Activated CD8-positive, alpha-beta T cell treated with anti-CD3 and anti-CD28 coated beads for 36 hours (primary cell): ENCODE measurements at regions not wholly inside any gene's neighbourhood (a gene's known extent, or its start where the extent isn't known, plus 50 kb on each side); places are given as distances from the start of the nearest gene placed in this dataset.

ENCODE experiments used
- ATAC-seq: fragments of 200-7000 bp; cut with Tn5 transposase; one replicate; pipeline ENCODE4 v1.10.0; 2021; ENCODE audit warnings: mild to moderate bottlenecking, moderate library complexity
- CTCF ChIA-PET: fragments of 350-600 bp; sonication (Branson Sonifier 250); formaldehyde crosslinking; loops from one replicate; lab custom pipeline; 2021; ENCODE audit warnings: antibody characterized with exemption; lab: Charles Lee
- POLR2A ChIA-PET: fragments of 350-600 bp; sonication (Branson Sonifier 250); formaldehyde crosslinking; loops from one replicate; lab custom pipeline; 2021; ENCODE audit warnings: antibody characterized with exemption; lab: Charles Lee
- DNase-seq: peaks from one replicate; pipeline ENCODE4 v3.0.0-alpha.2; 2020
- H3K27ac Mint-ChIP-seq: one replicate; pipeline ENCODE4 v1.8.0; 2021; ENCODE audit warnings: mild to moderate bottlenecking, mixed read lengths
- H3K27me3 Mint-ChIP-seq: one replicate; pipeline ENCODE4 v1.8.0; 2021; ENCODE audit warnings: mixed read lengths
- H3K36me3 Mint-ChIP-seq: one replicate; pipeline ENCODE4 v1.8.0; 2021; ENCODE audit warnings: low read depth, mixed read lengths
- H3K4me1 Mint-ChIP-seq: one replicate; pipeline ENCODE4 v1.8.0; 2021; ENCODE audit warnings: low read depth, mixed read lengths
- H3K4me3 Mint-ChIP-seq: one replicate; pipeline ENCODE4 v1.8.0; 2021; ENCODE audit warnings: mild to moderate bottlenecking, moderate library complexity, mixed read lengths
- H3K9me3 Mint-ChIP-seq: one replicate; pipeline ENCODE4 v1.8.0; 2021; ENCODE audit warnings: mixed read lengths
- intact Hi-C: fragments of 100-400 bp; cut with micrococcal nuclease; formaldehyde crosslinking; loops from one replicate; pipeline ENCODE4 v1.10.0; 2022
- TF ChIP-seq, protein P1 (sequence below): fragments of 200-600 bp; IDR thresholded peaks from one replicate; pipeline ENCODE4 v1.8.0; 2022; ENCODE audit warnings: antibody characterized with exemption, mild to moderate bottlenecking

- Mint-ChIP-seq H3K4me1 (no peaks in the 10 kb centered on the region), H3K4me3 (no peak overlapping the region), H3K27me3 (no peaks in the 10 kb centered on the region), H3K27ac (no peak overlapping the region), H3K9me3 (peaks cover 4% of the 10 kb centered on the region), H3K36me3 (no peaks in the 10 kb centered on the region)
- intact Hi-C loops = no loop called here
- DNase-seq (no peak), ATAC-seq (no peak)
- POLR2A ChIA-PET = no interaction called here
- TF ChIP-seq, protein P1, sequence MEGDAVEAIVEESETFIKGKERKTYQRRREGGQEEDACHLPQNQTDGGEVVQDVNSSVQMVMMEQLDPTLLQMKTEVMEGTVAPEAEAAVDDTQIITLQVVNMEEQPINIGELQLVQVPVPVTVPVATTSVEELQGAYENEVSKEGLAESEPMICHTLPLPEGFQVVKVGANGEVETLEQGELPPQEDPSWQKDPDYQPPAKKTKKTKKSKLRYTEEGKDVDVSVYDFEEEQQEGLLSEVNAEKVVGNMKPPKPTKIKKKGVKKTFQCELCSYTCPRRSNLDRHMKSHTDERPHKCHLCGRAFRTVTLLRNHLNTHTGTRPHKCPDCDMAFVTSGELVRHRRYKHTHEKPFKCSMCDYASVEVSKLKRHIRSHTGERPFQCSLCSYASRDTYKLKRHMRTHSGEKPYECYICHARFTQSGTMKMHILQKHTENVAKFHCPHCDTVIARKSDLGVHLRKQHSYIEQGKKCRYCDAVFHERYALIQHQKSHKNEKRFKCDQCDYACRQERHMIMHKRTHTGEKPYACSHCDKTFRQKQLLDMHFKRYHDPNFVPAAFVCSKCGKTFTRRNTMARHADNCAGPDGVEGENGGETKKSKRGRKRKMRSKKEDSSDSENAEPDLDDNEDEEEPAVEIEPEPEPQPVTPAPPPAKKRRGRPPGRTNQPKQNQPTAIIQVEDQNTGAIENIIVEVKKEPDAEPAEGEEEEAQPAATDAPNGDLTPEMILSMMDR = no peak
- CTCF ChIA-PET = no interaction called here
Observed at GRCh38 chr7:125551008-125551407, 621.4 kb upstream of the POT1 start.

DNA sequence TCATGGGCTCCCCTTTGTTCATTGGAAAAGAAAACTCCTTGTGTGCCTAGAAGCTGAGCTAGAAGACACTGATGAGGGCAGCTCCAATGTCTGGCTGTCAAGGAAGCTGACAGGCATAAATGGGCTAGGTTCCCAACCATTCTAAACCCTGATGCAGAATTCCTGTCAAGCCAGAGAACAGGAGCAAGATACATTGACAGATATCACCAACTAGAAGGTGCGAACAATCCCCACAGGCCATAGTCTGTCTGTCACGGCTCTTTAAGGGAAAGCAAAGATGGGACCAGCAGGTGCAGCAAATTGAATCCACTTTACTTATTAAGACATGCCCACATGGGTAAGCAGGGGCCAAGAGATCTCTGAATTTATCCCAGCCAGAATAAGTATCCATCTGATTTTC lies 617.9 kb upstream of the POT1 start:
- no peak for DNase-seq
- Mint-ChIP-seq H3K27me3 (no peaks in the 10 kb centered on the region), H3K4me1 (no peaks in the 10 kb centered on the region), H3K36me3 (no peaks in the 10 kb centered on the region), H3K9me3 (peaks cover 2% of the 10 kb centered on the region), H3K4me3 (no peak overlapping the region), H3K27ac (no peak overlapping the region)
- intact Hi-C loops = no loop called here
- no peak for ATAC-seq
- TF ChIP-seq, protein P1 = no peak
- CTCF ChIA-PET = no interaction called here
- POLR2A ChIA-PET = no interaction called here

DNA sequence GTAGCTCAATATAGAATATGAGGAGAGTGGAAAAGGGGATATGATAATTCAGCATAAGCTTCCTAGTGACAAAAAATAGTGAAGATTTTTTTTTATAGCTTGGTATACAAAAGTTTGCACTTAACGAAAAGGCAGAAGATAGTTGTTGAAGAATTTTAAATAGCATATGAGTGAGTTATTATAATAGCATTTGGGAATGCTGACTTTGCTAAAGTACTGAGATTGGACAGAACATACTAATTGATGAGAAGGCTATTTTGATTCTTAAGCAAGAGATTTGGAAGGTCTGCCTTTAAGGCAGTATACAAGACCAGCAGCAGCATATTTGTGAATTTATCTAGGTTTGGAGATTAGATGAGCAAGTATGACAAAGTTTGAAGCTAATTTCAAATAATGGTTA lies 600.9 kb upstream of the POT1 start:
- CTCF ChIA-PET = no interaction called here
- Mint-ChIP-seq H3K27ac (no peak overlapping the region), H3K4me1 (no peaks in the 10 kb centered on the region), H3K4me3 (no peak overlapping the region), H3K9me3 (peaks cover 9% of the 10 kb centered on the region), H3K36me3 (no peaks in the 10 kb centered on the region), H3K27me3 (no peaks in the 10 kb centered on the region)
- TF ChIP-seq, protein P1 = no peak
- POLR2A ChIA-PET = no interaction called here
- DNase-seq = no peak
- no peak for ATAC-seq
- intact Hi-C loops = no loop called here

DNA sequence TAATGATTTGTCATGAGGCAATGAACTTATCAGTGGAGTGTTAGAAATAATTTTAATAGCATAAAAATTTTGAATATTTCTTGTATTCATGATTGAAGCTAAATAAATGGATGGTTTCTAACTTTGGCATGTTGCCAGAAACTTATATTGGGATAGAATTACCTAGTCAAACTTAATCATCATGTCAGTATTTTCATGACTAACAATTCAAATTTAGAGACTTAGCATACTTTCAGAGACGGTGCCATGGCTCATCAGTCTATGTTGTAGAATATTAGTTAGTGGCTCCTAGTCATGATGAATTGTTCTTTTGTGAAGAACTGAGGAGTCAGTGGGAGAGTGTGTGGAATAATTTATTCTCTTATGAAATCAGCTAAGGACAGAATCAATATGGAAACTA lies 599.6 kb upstream of the POT1 start:
- POLR2A ChIA-PET = no interaction called here
- H3K4me1 Mint-ChIP-seq = no peaks in the 10 kb centered on the region
- CTCF ChIA-PET = no interaction called here
- no peak overlapping the region for H3K27ac Mint-ChIP-seq
- ATAC-seq (no peak), DNase-seq (no peak)
- intact Hi-C loops = no loop called here
- H3K36me3 Mint-ChIP-seq = no peaks in the 10 kb centered on the region
- TF ChIP-seq, protein P1 = no peak
- H3K27me3 Mint-ChIP-seq = no peaks in the 10 kb centered on the region
- H3K9me3 Mint-ChIP-seq = peaks cover 7% of the 10 kb centered on the region
- H3K4me3 Mint-ChIP-seq = no peak overlapping the region

- no peaks in the 10 kb centered on the region for H3K36me3 Mint-ChIP-seq
- ATAC-seq = no peak
- no peak for DNase-seq
- intact Hi-C loops = no loop called here
- H3K9me3 Mint-ChIP-seq = peaks cover 8% of the 10 kb centered on the region
- ChIA-PET CTCF (no interaction called here), POLR2A (no interaction called here)
- H3K27me3 Mint-ChIP-seq = no peaks in the 10 kb centered on the region
- TF ChIP-seq, protein P1 = no peak
- H3K27ac Mint-ChIP-seq = no peak overlapping the region
- no peak overlapping the region for H3K4me3 Mint-ChIP-seq
- no peaks in the 10 kb centered on the region for H3K4me1 Mint-ChIP-seq
Observed at GRCh38 chr7:125526958-125527357, 597.3 kb upstream of the POT1 start.
